ENCODE measurements at regions not wholly inside any gene's neighbourhood (a gene's known extent, or its start where the extent isn't known, plus 50 kb on each side); places are given as distances from the start of the nearest gene placed in this dataset.

GRCh38 chr14:51395361-51395849 lies 155.4 kb downstream of the TMX1 start:
- no peak for TF ChIP-seq CTCF (IDR thresholded peaks at IDR 0.05)
- TF ChIP-seq POLR2A (IDR thresholded peaks at IDR 0.05), result no peak

Measured in adrenal gland (tissue), 5 donors.